B cell (primary cell): ENCODE measurements at regions not wholly inside any gene's neighbourhood (a gene's known extent, or its start where the extent isn't known, plus 50 kb on each side); places are given as distances from the start of the nearest gene placed in this dataset.
"Not testable (repeated sequence)": the region's sequence is repeated elsewhere in the genome, so short reads cannot be mapped to it uniquely, and the experiment has no call there.

Source experiments
- EZH2 ChIP-seq: IDR thresholded peaks from 2 replicates; pipeline ENCODE4 v1.6.1; 2012; ENCODE audit warnings: borderline replicate concordance, low read depth, mild to moderate bottlenecking, moderate library complexity, low read length; ENCODE audit not compliant: insufficient read depth, poor library complexity, severe bottlenecking
- TF ChIP-seq, protein P1 (sequence below): fragments of 200-600 bp; IDR thresholded peaks from one replicate; pipeline ENCODE4 v1.8.0; 2022; ENCODE audit warnings: antibody characterized with exemption, mild to moderate bottlenecking

DNA sequence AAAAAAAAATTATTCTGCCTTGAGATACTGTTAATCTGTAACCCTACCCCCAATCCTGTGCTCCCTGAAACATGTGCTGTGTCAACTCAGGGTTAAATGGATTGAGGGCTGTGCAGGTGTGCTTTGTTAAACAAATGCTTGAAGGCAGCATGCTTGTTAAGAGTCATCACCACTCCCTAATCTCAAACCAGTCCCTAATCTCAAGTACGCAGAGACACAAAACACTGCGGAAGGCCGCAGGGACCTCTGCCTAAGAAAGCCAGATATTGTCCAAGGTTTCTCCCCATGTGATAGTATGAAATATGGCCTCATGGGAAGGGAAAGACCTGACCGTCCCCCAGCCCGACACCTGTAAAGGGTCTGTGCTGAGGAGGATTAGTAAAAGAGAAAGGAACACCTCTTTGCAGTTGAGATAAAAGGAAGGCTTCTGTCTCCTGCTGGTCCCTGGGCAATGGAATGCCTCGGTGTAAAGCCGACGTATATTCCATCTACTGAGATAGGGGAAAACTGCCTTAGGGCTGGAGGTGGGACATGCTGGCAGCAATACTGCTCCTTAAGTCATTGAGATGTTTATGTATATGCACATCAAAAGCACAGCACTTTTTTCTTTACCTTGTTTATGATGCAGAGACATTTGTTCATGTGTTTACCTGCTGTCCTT lies 402.6 kb downstream of the TBC1D32 start:
- TF ChIP-seq, protein P1, sequence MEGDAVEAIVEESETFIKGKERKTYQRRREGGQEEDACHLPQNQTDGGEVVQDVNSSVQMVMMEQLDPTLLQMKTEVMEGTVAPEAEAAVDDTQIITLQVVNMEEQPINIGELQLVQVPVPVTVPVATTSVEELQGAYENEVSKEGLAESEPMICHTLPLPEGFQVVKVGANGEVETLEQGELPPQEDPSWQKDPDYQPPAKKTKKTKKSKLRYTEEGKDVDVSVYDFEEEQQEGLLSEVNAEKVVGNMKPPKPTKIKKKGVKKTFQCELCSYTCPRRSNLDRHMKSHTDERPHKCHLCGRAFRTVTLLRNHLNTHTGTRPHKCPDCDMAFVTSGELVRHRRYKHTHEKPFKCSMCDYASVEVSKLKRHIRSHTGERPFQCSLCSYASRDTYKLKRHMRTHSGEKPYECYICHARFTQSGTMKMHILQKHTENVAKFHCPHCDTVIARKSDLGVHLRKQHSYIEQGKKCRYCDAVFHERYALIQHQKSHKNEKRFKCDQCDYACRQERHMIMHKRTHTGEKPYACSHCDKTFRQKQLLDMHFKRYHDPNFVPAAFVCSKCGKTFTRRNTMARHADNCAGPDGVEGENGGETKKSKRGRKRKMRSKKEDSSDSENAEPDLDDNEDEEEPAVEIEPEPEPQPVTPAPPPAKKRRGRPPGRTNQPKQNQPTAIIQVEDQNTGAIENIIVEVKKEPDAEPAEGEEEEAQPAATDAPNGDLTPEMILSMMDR = not testable (repeated sequence)
- TF ChIP-seq EZH2 = not testable (repeated sequence)
